HEK293 (cell line): ENCODE measurements at regions not wholly inside any gene's neighbourhood (a gene's known extent, or its start where the extent isn't known, plus 50 kb on each side); places are given as distances from the start of the nearest gene placed in this dataset.

Experiments used
- CTCF ChIA-PET: fragments of 350-600 bp; formaldehyde crosslinking; extraction: SDS; loops from one replicate; lab custom pipeline; 2021; ENCODE audit warnings: antibody characterized with exemption; lab: Yijun Ruan, JAX
- POLR2A ChIA-PET: fragments of 300-600 bp; formaldehyde crosslinking; extraction: SDS; loops from one replicate; lab custom pipeline; 2020; ENCODE audit warnings: antibody characterized with exemption, inconsistent platforms; lab: Yijun Ruan, JAX
- H3K27ac ChIP-seq: fragments of 200-500 bp; sonication (Bioruptor generic); 2 replicates; pipeline ENCODE4 v1.5.1; 2014; ENCODE audit warnings: low read depth, low read length, control low read depth, inconsistent platforms; ENCODE audit errors: extremely low read depth
- H3K36me3 ChIP-seq, 2 experiments: fragments of 200-500 bp in 1 of 2; sonication (Bioruptor generic) in 1 of 2; 1 replicate in 1 of 2; 2 replicates in 1 of 2; pipeline ENCODE4 v1.5.1; 2014 to 2017; ENCODE audit warnings: inconsistent platforms in 2 of 2, low read length in 2 of 2; ENCODE audit not compliant: control insufficient read depth in 2 of 2, insufficient read depth in 1 of 2
- H3K4me1 ChIP-seq: fragments of 200-500 bp; sonication (Bioruptor generic); 2 replicates; pipeline ENCODE4 v1.5.1; 2014; ENCODE audit warnings: mild to moderate bottlenecking, low read length, inconsistent platforms; ENCODE audit not compliant: control insufficient read depth, insufficient read depth
- H3K4me3 ChIP-seq: 2 replicates; pipeline ENCODE4 v1.5.1; 2011; ENCODE audit warnings: low read depth, mild to moderate bottlenecking, control low read depth, low read length, moderate library complexity
- H3K9me3 ChIP-seq: fragments of 200-500 bp; sonication (Bioruptor generic); 2 replicates; pipeline ENCODE4 v1.5.1; 2014; ENCODE audit warnings: low read depth, low read length, inconsistent platforms; ENCODE audit not compliant: control insufficient read depth, insufficient read depth
- BCL11A ChIP-seq: fragments of 450-650 bp; formaldehyde crosslinking; IDR thresholded peaks from 2 replicates; pipeline ENCODE4 v1.5.1; 2016; ENCODE audit warnings: low read depth, missing biosample characterization, missing genetic modification characterization
- HIC1 ChIP-seq: fragments of 450-650 bp; formaldehyde crosslinking; IDR thresholded peaks from 2 replicates; pipeline ENCODE4 v1.5.1; 2016; ENCODE audit warnings: missing biosample characterization, missing genetic modification characterization
- KLF17 ChIP-seq: fragments of 450-650 bp; formaldehyde crosslinking; IDR thresholded peaks from 2 replicates; pipeline ENCODE4 v1.5.1; 2016; ENCODE audit warnings: missing biosample characterization, missing genetic modification characterization
- SCRT2 ChIP-seq: fragments of 450-650 bp; formaldehyde crosslinking; IDR thresholded peaks from 2 replicates; pipeline ENCODE4 v1.5.1; 2016; ENCODE audit warnings: missing biosample characterization, missing genetic modification characterization
- SP7 ChIP-seq: fragments of 450-650 bp; formaldehyde crosslinking; IDR thresholded peaks from 2 replicates; pipeline ENCODE4 v1.5.1; 2016; ENCODE audit warnings: missing biosample characterization, missing genetic modification characterization
- YY1 ChIP-seq: fragments of 450-650 bp; formaldehyde crosslinking; IDR thresholded peaks from 2 replicates; pipeline ENCODE4 v1.5.1; 2018; ENCODE audit warnings: missing biosample characterization, missing genetic modification characterization
- ZFP37 ChIP-seq: fragments of 450-650 bp; formaldehyde crosslinking; IDR thresholded peaks from 2 replicates; pipeline ENCODE4 v1.5.1; 2016; ENCODE audit warnings: missing biosample characterization, missing genetic modification characterization
- ZNF114 ChIP-seq: fragments of 450-650 bp; formaldehyde crosslinking; IDR thresholded peaks from 2 replicates; pipeline ENCODE4 v1.5.0; 2017; ENCODE audit warnings: missing biosample characterization, missing genetic modification characterization
- ZNF157 ChIP-seq: fragments of 450-650 bp; formaldehyde crosslinking; IDR thresholded peaks from 2 replicates; pipeline ENCODE4 v1.5.1; 2016; ENCODE audit warnings: missing biosample characterization, missing genetic modification characterization
- ZNF280C ChIP-seq: fragments of 450-650 bp; formaldehyde crosslinking; IDR thresholded peaks from 2 replicates; pipeline ENCODE4 v1.5.1; 2016; ENCODE audit warnings: missing biosample characterization, missing genetic modification characterization
- ZNF311 ChIP-seq: fragments of 450-650 bp; formaldehyde crosslinking; IDR thresholded peaks from 2 replicates; pipeline ENCODE4 v1.5.1; 2017; ENCODE audit warnings: missing biosample characterization, missing genetic modification characterization, borderline replicate concordance
- ZNF362 ChIP-seq: fragments of 450-650 bp; formaldehyde crosslinking; IDR thresholded peaks from 2 replicates; pipeline ENCODE4 v1.5.1; 2016; ENCODE audit warnings: missing biosample characterization, missing genetic modification characterization
- ZNF416 ChIP-seq: fragments of 450-650 bp; formaldehyde crosslinking; IDR thresholded peaks from 2 replicates; pipeline ENCODE4 v1.5.1; 2016; ENCODE audit warnings: missing biosample characterization, missing genetic modification characterization
- ZNF518A ChIP-seq: fragments of 450-650 bp; formaldehyde crosslinking; conservative IDR thresholded peaks from 2 replicates; pipeline ENCODE4 v1.5.1; 2016; ENCODE audit warnings: low read depth, missing biosample characterization, missing genetic modification characterization
- ZNF548 ChIP-seq: fragments of 450-650 bp; formaldehyde crosslinking; IDR thresholded peaks from 2 replicates; pipeline ENCODE4 v1.5.1; 2016; ENCODE audit warnings: missing biosample characterization, missing genetic modification characterization
- ZNF585B ChIP-seq: fragments of 450-650 bp; formaldehyde crosslinking; IDR thresholded peaks from 2 replicates; pipeline ENCODE4 v1.5.1; 2016; ENCODE audit warnings: missing biosample characterization, missing genetic modification characterization
- ZNF623 ChIP-seq: fragments of 450-650 bp; formaldehyde crosslinking; IDR thresholded peaks from 2 replicates; pipeline ENCODE4 v1.5.1; 2016; ENCODE audit warnings: missing biosample characterization, missing genetic modification characterization
- ZNF670 ChIP-seq: fragments of 450-650 bp; formaldehyde crosslinking; IDR thresholded peaks from 2 replicates; pipeline ENCODE4 v1.5.1; 2016; ENCODE audit warnings: missing biosample characterization, missing genetic modification characterization, low read depth
- ZNF791 ChIP-seq: fragments of 450-650 bp; formaldehyde crosslinking; IDR thresholded peaks from 2 replicates; pipeline ENCODE4 v1.5.1; 2016; ENCODE audit warnings: missing biosample characterization, missing genetic modification characterization

GRCh38 chr18:1994471-1994870, 576.8 kb downstream of the METTL4 start (continued):
- TF ChIP-seq HIC1 (tag by site-specific recombination) (no peak), KLF17 (tag by site-specific recombination) (no peak), SP7 (tag by site-specific recombination) (no peak), ZNF585B (no peak), ZNF157 (tag by site-specific recombination) (no peak)

- no peak for TF ChIP-seq ZNF280C (tag by site-specific recombination)
- TF ChIP-seq ZNF548 (tag by site-specific recombination): no peak
- no peak for TF ChIP-seq ZNF416 (tag by site-specific recombination)
- TF ChIP-seq ZFP37 (tag by site-specific recombination): no peak
- TF ChIP-seq ZNF623 (tag by site-specific recombination): no peak
- no peak for TF ChIP-seq YY1 (tag by site-specific recombination)
- TF ChIP-seq ZNF311 (tag by site-specific recombination): no peak
- TF ChIP-seq ZNF670 (tag by site-specific recombination): no peak
- TF ChIP-seq BCL11A (tag by site-specific recombination): no peak
- TF ChIP-seq, all 188 proteins: peak for 0
- POLR2A ChIA-PET: no interaction called here
- CTCF ChIA-PET: no interaction called here
- Histone ChIP-seq H3K27ac (no peak overlapping the region), H3K36me3 (no peaks in the 10 kb centered on the region), H3K9me3 (no peaks in the 10 kb centered on the region), H3K4me1 (no peaks in the 10 kb centered on the region), H3K4me3 (no peak overlapping the region)
Measured at GRCh38 chr18:1995041-1995612, 576.2 kb downstream of the METTL4 start.

- Histone ChIP-seq H3K4me3 (no peak overlapping the region), H3K36me3 (no peaks in the 10 kb centered on the region), H3K4me1 (no peaks in the 10 kb centered on the region), H3K9me3 (no peaks in the 10 kb centered on the region), H3K27ac (no peak overlapping the region)
- ChIA-PET POLR2A (no interaction called here), CTCF (no interaction called here)
- TF ChIP-seq ZNF114 (no peak), ZNF791 (tag by site-specific recombination) (no peak), SCRT2 (tag by site-specific recombination) (no peak), ZNF362 (no peak), ZFP37 (tag by site-specific recombination) (no peak), ZNF518A (tag by site-specific recombination) (no peak)
Measured at GRCh38 chr18:1998121-1998520, 573.2 kb downstream of the METTL4 start.
